Coronary artery (tissue), 2 donors: ENCODE measurements at regions not wholly inside any gene's neighbourhood (a gene's known extent, or its start where the extent isn't known, plus 50 kb on each side); places are given as distances from the start of the nearest gene placed in this dataset.

Experiments used
- DNase-seq: peaks from one replicate; pipeline ENCODE4 v3.0.0-alpha.2; 2017; ENCODE audit warnings: low spot score
- H3K27ac ChIP-seq, 2 donors: fragments of 200-600 bp; sonication (generic); one replicate each; pipeline ENCODE4 v1.5.1; 2016 to 2019
- H3K4me3 ChIP-seq: fragments of 200-600 bp; sonication (generic); 2 replicates; pipeline ENCODE4 v1.5.1; 2016; ENCODE audit warnings: mild to moderate bottlenecking, moderate library complexity
- TF ChIP-seq, protein P1 (sequence below): fragments of 200-600 bp; sonication (generic); IDR thresholded peaks from one replicate; pipeline ENCODE4 v1.5.1; 2019; ENCODE audit warnings: antibody characterized with exemption

DNA sequence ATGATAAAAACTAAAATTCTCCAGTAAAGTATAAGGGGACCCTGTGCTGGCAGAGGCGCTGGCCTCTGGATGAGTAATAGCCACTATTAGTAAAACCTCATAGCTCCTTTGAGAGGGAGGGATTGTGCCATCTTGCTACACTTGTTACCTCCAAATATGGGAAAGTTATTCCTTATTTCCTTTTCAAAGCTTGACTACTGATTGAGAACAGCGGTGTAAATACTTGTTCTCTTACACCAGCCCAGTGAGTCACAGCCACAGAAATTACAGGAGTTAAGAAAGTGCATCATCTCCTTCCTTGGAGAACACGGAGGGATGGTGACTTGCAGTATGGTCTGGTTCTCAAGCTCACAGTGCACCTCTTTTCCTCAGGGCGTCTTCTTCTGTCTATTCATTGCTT lies 379.0 kb downstream of the EFNB2 start:
- Histone ChIP-seq H3K4me3 (no peak overlapping the region), H3K27ac (no peak overlapping the region)
- TF ChIP-seq, protein P1, sequence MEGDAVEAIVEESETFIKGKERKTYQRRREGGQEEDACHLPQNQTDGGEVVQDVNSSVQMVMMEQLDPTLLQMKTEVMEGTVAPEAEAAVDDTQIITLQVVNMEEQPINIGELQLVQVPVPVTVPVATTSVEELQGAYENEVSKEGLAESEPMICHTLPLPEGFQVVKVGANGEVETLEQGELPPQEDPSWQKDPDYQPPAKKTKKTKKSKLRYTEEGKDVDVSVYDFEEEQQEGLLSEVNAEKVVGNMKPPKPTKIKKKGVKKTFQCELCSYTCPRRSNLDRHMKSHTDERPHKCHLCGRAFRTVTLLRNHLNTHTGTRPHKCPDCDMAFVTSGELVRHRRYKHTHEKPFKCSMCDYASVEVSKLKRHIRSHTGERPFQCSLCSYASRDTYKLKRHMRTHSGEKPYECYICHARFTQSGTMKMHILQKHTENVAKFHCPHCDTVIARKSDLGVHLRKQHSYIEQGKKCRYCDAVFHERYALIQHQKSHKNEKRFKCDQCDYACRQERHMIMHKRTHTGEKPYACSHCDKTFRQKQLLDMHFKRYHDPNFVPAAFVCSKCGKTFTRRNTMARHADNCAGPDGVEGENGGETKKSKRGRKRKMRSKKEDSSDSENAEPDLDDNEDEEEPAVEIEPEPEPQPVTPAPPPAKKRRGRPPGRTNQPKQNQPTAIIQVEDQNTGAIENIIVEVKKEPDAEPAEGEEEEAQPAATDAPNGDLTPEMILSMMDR = no peak
- no peak for DNase-seq

DNA sequence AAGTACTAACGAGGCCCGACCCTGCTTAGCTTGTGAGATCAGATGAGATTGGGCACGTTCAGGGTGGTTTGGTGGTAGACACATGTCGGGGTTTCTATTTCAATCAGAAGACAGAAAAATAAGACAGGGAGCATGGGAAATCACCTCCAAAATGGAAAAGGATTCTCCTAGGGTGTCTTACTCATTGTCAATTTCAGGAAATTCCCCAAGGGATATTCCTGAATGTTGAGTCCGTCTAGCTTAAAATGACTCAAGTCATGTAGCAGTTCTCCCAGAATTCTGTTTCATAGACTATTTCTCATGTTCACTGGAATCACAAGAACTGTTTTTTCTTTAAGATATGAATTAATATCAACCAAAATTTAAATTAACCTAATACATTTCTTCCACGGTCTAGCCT lies 380.1 kb downstream of the EFNB2 start:
- H3K4me3 ChIP-seq = no peak overlapping the region
- DNase-seq = no peak
- TF ChIP-seq, protein P1 = no peak
- no peak overlapping the region for H3K27ac ChIP-seq

DNA sequence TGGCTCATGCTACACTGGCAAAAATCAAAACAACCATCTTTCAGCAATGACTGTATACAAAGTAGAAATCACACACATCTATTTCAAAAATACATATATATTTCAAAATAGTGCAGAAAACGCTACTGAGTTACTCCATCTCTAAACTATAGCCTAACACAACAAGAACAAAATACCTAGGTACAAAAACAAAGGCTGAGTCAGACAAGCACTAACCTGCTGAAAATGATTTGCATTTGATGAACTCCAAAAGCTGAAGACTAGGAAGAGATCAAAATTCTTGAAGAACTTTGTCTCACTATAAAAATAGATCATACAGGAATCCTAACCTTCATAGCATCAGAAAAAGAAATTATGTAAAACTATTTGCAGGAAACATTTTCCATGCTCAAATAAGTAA lies 381.6 kb downstream of the EFNB2 start:
- no peak overlapping the region for H3K27ac ChIP-seq
- TF ChIP-seq, protein P1 = no peak
- DNase-seq = no peak
- no peak overlapping the region for H3K4me3 ChIP-seq

- Histone ChIP-seq H3K4me3 (no peak overlapping the region), H3K27ac (no peak overlapping the region)
- no peak for DNase-seq
- TF ChIP-seq, protein P1 = no peak
These were observed 382.4 kb downstream of the EFNB2 start for GRCh38 chr13:106153041-106153440.

DNA sequence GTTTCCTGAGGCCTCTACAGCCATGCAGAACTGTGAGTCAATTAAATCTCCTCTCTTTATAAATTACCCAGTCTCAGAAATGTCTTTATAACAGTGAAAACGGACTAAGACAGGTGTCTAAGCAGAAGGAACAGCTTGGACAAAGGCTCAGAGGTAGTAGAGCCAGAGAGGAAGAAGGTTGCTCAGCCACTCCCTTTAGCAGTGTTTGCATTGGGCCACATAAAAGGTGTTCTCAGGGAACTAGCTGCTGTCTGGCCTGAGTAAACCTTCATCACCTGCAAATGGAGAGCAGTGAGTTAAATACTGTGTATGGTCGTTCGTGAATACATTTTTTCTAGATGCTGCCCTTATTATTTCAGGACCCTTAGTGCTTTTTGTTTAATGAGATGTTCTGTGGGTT lies 383.4 kb downstream of the EFNB2 start:
- no peak for DNase-seq
- TF ChIP-seq, protein P1 = no peak
- no peak overlapping the region for H3K4me3 ChIP-seq
- H3K27ac ChIP-seq = no peak overlapping the region

DNA sequence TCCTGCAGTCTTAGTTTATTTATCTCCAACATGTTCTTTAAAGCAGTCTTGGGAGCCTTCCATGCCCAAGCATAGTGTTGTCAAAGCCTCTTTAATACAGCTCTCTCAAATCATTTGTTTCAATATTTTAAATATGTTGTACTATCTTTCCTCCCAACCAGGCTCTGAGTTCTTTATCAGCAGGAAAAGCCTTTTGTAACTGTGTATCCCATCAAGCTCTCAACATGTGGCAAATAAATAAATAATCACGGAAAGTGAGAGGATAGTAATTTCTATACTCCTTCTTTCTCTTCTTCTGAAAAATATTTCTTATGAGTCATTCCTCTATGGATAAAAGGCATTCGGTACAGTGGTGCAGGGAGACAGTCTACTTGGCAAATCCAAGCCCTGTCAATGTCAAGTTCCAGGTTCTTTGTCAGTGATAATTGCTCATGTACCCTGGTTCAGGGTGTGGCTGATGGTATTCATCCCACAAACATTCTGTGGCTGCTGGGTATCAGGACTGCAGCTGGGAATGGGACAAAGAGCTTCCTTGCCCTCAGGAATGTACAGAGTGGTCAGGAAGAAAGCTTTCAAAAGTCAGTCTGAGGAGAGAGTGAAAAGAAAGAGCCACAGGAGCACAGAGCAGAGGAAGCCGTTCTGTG lies 384.3 kb downstream of the EFNB2 start:
- TF ChIP-seq, protein P1 = no peak
- no peak overlapping the region for H3K27ac ChIP-seq

GRCh38 chr13:106145997-106146864 lies 389.2 kb downstream of the EFNB2 start:
- no peak for DNase-seq
- Histone ChIP-seq H3K4me3 (no peak overlapping the region), H3K27ac (no peak overlapping the region)
- TF ChIP-seq, protein P1 = no peak

More for the DNA sequence above, 384.3 kb downstream of the EFNB2 start:
- no peak overlapping the region for H3K4me3 ChIP-seq
- no peak for DNase-seq
